ENCODE measurements at regions not wholly inside any gene's neighbourhood (a gene's known extent, or its start where the extent isn't known, plus 50 kb on each side); places are given as distances from the start of the nearest gene placed in this dataset.

- TF ChIP-seq, protein P1, sequence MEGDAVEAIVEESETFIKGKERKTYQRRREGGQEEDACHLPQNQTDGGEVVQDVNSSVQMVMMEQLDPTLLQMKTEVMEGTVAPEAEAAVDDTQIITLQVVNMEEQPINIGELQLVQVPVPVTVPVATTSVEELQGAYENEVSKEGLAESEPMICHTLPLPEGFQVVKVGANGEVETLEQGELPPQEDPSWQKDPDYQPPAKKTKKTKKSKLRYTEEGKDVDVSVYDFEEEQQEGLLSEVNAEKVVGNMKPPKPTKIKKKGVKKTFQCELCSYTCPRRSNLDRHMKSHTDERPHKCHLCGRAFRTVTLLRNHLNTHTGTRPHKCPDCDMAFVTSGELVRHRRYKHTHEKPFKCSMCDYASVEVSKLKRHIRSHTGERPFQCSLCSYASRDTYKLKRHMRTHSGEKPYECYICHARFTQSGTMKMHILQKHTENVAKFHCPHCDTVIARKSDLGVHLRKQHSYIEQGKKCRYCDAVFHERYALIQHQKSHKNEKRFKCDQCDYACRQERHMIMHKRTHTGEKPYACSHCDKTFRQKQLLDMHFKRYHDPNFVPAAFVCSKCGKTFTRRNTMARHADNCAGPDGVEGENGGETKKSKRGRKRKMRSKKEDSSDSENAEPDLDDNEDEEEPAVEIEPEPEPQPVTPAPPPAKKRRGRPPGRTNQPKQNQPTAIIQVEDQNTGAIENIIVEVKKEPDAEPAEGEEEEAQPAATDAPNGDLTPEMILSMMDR (IDR thresholded peaks at IDR 0.05), result no peak
- TF ChIP-seq EP300 (IDR thresholded peaks at IDR 0.05) (no peak), POLR2AphosphoS5 (IDR thresholded peaks at IDR 0.05) (peak in 1 of 2 donors; percentile 10)
These were observed 374.6 kb upstream of the JARID2 start for GRCh38 chr6:14871221-14871620.

Measured in upper lobe of left lung (tissue), 4 donors.